ENCODE measurements at regions not wholly inside any gene's neighbourhood (a gene's known extent, or its start where the extent isn't known, plus 50 kb on each side); places are given as distances from the start of the nearest gene placed in this dataset.

- TF ChIP-seq DPF2 (IDR thresholded peaks at IDR 0.05) (no peak), CTCF (IDR thresholded peaks at IDR 0.05 in 2 of 3, conservative IDR thresholded peaks at IDR 0.05 in 1 of 3; ENCODE audit: control insufficient read depth in 2 of 3, extremely low read depth in 1 of 3, insufficient read depth in 1 of 3, low read depth in 3 of 3, low read length in 3 of 3) (no peak)
Measured at GRCh38 chr1:226485192-226485591, 63.4 kb upstream of the STUM start.

Data from GM12878 (cell line).